ENCODE measurements at regions not wholly inside any gene's neighbourhood (a gene's known extent, or its start where the extent isn't known, plus 50 kb on each side); places are given as distances from the start of the nearest gene placed in this dataset.

DNA sequence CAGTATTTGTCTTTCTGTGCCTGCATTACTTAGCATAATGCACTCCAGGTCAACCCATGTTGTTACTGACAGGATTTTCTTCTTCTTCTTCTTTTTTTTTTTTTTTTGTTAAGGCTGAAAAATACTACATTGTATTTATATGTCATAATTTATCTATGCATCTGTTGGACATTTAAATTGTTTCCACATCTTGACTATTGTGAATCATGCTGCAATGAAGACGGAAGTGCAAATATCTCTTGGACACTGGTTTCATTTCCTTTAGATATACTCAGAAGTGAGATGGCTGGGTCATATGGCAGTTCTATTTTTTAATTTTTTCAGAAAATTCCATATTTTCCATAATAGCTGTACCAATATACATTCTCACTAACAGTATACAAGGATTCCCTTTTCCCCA lies 272.7 kb upstream of the PMFBP1 start:
- no peak for DNase-seq

DNA sequence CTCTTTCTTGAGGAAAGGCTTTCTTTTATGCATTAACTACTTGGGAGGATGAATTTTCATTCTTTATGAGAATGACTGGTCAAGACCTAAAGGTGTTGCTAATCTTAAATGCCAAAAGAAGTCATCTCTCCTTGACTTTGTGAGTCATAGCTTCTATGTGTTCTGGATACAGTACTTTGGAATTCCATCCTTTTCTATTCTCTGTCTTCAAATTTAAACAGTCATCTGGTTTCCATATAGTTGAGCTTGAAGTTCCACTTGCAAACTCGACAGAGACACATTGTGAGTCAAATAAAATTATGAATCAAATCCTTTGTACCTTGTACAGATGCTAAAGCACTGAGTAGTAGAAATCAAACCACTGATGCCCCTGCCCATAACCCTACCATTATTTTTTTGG lies 271.9 kb upstream of the PMFBP1 start:
- no peak for DNase-seq

DNA sequence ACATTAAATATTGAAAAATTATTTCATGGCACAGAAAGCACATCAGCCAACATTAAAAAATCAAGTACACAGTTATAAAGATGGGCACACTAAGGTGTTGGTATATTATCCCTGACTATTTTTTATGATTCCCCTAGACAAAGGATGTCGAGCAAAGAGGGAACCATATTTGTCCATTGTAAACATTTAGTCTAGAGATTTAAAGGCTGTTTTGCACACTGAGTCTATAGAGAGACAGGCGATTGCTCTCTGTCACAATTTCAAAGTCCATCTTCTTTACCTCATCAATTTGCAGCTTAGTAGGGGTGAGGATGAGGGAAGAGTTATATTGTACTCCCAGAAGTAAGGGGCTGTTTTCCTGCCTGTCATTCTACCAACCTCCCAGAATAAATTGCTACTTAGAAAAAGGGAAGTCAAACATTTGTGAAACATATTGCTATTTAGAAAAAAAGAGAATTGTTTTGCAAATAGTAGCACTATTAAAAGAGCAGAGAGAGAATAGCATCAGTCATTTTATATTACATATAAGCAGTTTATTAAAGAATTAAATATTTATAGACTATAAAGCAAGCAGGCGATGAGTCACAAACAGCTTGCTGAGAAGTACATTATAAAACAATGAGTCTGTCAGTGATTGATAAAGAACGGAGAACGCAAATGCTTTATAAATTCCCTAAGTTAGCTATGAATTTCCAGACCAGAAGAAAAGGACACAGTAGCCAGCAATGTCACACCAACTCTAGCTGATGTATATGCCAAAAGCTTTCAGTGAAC lies 270.6 kb upstream of the PMFBP1 start:
- DNase-seq = no peak

DNA sequence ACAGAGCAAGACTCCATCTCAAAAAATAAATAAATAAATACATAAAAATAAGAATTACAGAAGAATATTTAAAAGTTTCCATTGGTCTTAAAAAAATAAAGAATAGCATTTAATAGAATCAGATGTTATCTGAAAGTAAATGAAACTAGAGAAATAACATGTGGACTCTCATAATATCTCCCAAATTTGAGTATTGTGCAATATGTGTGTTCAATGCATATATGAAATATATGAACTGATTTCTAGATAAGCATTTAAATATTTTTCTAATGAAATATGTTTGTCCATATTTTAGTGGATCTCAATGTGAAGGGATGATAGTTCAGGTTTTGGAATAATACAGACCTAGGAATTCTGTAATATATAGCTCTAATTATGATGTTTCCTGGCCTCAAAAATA lies 265.9 kb upstream of the PMFBP1 start:
- DNase-seq = no peak

DNA sequence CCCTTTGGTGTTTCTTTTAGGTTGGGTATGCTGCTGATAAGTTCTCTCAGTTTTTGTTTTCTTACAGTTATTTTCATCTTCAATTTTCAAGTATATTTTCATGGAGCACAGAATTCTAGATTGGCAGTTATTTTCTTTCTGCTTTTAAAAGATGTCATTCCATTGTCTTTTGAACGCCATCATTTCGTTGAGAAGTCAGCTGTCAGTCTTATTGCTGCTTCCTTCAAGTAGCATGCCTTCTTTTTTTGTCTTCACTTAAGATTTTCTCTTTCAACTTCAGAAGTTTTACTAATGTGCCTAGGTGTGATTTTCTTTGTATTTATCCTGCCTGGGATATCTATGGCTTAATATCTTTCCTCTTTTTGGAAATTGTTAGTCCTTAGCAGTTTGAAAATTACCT lies 262.2 kb upstream of the PMFBP1 start:
- no peak for DNase-seq

DNA sequence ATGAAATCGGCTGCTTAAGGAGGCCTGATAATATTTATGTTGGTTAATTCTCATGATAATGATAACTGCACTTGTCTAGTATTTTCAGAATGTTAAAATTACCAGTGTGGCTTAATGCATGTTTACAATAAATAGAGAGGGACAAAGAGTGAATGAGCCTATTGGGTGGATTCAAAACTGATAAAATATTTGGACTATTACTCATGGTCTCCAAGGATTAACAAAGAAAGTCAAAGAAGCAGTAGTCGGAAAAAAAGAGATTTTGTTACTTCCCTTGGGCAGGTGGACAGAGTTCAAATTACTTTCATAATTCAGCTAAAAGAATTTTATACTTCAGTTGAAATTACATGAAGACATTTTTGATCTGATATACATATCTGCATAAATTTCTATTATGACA lies 258.2 kb upstream of the PMFBP1 start:
- no peak for DNase-seq

DNA sequence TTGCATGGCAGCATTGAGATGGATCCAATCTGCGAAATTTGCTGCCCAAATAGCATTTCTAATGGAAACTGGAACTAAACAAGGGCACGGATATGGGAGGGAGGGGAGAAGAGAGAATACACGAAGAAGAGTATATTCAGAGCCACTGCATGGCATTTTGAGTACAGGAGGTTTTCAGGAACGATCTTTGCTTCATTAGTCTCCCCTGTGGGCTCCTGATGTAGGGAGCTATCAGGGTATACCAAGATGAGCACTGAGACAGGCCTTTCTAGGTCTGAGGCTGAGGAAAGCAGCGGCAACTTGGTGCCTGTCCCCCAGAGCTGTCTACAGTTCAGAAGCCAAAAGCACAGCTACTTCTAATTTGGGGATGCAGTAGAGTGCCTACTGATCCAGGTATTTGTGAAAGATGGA lies 257.7 kb upstream of the PMFBP1 start:
- DNase-seq = no peak

DNA sequence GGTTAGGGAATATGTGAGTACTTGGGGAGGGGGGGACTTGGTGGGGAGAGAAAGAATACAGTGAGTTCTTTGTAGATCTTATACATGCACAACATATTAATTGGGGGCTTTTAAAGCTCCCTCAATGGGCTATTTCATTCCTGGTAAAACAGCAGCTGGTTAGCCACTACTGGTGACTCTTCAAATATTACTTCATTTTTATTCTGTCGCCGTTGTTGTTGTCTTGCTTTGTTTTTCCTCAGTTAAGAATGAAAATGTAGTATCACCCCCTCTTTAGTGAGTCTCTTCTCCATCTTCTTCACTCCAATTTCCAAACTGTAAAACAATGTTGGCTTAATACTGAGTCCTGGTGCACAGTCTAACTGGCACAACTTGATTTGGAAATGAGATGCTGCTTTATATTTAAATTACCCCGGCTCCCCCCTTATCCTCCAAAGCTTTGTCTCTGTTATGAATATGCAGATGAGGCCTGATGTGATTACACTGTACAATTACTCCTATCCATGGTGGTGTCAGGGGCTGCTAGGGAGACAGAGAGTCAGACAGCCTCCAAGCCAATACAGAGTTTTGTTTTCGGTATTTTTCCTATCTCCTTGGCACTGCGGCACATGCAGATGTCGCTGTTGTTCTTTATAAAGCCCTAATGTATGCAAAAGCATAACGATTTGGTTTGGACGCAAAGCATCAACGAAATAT lies 256.9 kb upstream of the PMFBP1 start:
- DNase-seq = no peak

DNA sequence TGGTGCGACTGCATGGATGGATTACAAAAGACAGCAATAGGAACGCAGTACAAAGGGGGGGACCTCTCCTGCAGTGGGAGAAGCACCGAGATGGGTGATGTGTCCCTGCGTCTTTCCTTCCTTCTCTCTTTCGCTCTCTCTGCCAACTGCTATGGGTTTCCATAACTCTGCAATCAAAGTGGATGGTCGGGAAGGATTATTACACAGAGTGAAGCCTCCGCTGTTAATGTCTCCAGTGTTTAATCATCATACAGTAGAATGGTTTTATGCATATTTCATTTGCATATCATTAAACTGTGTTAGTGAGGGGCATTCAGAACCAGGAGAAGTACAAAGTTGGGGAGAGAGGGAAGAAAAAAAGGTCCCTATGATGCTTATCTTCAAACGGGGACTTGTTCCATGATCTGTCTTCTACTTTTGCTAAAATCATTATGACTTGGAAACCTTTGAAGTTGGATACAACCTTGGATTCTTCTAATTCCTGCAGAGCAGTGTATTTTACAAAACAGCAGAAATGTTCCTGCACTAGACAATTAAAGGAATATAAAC lies 255.9 kb upstream of the PMFBP1 start:
- DNase-seq = no peak

DNA sequence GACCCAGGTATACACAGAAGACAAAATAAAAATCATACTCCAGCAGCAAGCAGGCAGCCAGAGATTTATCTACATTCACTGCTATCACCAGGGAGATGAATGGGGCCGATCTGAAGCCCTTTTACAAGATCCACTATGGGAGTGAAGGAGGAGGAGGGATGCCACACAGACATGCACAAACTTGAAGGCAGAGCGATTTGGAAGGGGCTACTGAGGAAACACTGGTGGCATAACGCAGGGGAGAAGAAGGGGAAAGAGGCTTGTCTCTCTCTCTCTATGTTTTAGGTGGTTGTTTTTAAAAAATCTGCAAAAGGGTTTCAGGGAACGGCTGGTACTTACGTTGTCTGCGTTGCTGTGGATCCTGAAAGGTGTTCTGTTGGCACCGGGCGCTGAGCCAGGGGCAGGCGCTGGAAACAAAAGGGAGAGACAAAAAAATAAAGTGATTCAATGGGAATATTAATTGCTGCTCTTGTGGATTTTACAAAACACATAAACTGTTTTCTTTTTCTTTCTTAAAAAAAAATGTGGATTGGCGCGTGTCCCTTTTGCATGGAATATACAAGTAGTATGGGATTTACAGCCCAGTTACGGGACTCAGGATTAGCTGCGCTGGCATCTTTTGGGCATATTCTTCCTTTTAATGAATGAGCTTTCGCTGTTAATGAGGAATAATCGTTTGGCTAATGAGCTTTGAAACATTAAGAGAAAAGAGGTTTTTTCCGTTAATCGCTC lies 255.3 kb upstream of the PMFBP1 start:
- no peak for DNase-seq

DNA sequence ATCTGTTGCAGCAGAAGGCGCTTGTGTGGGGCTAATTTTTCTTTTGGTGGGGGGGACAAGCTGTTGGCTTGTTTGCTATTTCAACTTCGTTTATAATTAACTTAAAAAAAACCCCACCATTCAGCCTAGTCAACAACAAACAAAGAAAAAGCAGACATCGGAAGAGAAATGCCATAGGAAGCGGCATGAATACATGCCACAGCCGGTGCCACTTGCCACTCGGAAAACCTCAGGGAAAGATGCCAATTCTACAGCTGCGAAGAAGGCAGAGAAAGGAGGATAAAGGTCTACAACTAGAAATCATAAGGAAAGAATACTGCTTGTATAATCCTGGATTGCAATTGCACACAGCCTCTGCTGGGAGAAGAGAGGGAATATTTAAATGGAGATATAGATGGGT lies 254.4 kb upstream of the PMFBP1 start:
- no peak for DNase-seq

DNA sequence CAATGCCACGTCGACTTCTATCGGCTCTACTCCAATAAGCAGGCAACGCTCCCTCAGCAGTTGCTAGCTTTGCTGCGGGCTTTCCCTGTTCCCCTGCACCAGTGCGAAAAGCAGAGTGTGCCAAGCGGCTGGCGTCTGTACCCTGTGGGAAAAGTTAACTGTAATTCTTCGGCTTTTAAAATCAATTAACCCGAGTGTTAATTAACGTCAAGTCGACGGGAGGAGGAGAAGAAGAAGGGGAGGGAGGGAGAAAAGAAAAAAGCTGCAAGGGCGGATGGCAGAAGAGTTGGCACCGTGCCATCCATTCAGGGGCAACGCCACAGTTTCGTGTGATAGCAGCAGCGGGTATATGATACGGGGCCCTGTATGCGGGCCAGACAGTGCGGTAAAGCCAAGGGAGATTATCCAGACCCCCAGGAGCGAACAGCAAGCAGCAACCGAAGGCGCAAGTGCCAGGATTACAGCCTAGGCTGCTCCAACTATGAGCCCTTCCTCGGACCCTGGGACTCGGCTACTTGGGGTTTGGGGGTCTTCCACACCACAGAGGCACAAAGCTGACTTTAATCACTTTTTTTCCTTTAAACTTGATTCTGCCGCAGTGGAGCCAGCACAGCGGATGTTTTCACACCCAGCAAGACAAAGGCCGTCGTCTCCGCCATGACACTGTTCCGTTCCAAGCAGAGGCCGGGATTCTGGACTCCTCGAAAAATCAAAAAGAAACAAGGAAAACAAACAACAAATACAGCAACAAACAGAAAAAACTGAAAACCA lies 253.8 kb upstream of the PMFBP1 start:
- DNase-seq = peak; percentile 84

DNA sequence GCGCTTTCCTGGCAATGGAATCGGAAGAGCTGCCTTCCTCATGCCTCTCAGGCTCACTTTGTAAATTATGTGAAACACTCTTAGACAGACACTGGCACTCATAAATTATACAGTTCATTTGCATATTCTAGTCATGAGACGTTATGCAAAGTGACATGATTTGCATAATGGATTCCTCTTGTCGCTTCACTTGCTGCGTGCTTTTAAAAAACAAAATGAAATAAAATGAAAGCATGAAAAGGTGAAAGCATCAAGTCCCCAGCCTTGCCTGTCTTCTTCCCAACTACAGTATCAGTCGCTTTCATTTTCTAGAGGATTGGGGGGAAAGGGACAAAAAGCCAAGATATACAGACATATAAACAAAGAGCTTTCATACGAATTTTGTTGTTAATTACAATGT lies 252.8 kb upstream of the PMFBP1 start:
- no peak for DNase-seq

DNA sequence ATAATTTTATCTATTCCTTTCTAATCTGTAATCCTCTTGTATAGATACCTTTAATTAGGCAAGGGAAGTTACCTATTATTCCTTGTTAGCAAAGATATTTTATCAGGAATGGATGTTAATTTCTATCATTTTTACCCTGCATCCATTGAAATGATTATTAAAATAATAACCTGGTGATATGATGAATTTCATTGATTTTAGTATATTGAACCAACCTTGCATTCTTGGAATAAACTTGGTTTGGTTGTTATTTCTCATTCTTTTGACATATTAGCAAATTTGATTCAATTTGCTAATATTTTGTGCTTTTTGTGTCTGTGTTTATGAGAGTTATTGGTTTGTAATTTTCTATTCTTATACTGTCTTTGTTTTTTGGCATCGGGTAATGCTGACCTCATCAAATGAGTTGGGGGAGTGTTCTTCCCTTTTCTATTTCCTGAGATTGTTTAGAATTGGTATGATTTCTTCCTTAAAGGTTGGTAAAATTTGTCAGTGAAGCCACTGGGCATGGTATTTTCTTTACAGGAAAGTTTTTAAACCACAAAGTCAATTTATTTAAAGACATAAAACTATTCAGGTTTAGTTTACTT lies 250.4 kb upstream of the PMFBP1 start:
- DNase-seq = no peak

DNA sequence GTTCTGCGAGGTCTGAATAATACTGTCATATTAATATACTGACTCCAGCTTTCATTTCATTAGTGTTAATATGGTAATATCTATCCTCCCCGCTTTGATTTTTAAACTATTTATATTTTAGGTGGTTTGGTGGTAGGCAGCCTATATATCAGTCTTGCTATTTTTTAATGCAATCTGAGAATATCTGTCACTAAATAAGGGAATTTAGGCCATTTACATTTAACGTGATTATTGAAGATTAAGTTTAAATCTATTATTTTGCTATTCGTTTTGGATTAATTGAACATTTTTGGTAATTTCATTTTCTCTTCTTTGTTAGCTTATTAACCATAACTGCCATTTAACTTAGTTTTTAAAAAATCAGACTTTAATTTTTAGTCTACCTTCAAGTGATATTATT lies 247.7 kb upstream of the PMFBP1 start:
- DNase-seq = no peak

DNA sequence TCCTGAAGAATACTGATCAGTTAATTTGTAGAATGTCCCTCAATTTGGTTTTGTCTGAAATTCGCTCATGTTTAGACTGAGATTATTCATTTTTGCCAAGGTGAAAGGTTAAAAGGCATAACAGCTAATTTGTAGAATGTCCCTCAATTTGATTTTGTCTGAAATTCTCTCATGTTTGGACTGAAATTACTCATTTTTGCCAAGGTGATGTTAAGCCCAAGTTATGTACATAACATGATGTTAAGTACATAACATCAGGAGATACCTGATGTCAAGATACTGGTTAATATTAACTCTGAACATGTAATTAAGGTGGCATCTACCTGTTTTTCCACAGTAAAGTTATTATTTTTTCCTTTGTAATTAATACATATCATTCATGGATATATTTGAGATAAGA lies 243.4 kb upstream of the PMFBP1 start:
- DNase-seq = no peak

DNA sequence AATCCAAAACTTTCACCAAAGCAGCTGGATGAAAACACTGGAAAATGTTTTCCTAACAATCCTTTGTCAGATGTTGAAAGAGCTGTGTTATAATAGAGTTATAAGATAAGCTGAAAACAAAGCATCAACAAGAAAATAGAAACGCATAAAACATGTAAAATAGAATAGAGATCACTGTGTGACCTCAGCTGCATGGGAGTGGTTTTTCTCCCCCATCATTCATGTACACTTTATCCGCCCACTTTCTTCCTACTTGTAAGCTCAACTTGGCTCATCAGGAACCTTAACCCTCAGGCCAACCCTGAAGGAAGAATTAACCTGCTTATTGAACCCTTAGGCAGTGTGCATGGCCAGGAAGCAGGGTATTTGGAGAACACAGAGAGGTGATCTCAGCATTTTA lies 238.5 kb upstream of the PMFBP1 start:
- DNase-seq = no peak

DNA sequence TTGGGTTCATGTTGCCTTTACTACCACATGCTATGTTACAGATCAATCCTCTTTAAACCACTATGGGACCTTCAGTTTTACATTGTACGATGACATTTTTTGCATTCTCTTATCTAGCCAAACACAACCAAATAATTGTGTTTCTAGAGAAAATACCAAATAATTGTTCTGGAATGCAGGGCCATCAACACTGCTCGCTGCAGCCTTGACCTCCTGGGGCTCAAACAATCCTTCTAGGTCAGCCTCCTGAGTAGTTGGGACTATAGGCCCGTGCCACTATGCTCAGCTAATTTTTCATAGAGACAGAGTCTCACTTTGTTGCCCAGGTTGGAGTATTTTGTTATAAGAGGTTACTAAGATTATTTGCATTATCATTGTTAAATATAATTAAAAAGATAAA lies 237.5 kb upstream of the PMFBP1 start:
- no peak for DNase-seq

DNA sequence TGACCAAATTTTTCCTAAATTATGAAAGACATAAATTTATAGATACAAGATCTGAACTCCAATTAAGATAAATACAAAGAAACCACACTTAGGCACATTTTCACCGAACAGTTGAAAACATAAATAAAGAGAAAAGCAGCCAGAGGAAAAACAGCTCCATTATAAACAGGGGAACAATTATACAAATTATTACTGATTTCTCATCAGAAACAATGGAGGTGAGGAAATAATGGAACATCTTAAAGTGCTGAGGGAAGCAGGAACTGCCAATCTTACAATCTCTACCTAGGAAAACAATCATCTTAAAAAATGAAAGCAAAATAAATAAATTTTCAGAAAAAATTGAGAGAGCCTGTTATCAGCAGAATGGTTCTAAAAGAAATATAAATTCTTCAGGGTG lies 234.4 kb upstream of the PMFBP1 start:
- DNase-seq = no peak

DNA sequence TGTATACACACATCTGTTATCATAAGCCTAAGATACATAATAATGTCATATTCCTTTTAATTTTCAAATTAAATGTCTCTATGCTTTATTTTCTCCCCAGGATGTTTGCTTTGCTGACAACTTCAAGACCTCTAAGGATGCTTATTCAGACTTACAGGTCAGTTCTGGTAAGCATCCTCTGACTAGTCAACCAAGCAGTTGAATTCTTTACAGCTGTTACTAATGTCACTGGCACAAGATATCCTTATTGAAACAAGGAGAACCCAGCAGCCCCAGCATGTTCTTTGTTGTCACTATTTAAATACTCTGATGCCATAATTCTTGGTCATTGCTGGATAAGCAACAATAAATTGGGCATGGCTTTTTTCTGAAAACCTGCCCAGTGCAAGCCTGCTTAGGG lies 232.3 kb upstream of the PMFBP1 start:
- no peak for DNase-seq

DNA sequence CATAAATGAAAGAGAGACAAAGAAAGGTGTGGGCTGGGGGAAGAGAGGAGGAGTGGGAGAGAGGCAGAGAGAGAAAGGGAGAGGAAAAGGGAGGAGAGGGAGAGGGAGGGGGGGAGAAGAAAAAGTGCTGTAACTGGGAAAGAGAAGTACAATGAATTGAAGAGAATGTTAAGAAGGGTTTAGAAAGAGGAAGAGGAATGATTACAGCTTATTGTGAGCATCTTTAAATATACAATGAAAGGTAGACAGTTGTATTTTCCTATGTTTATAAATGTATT lies 229.1 kb upstream of the PMFBP1 start:
- no peak for DNase-seq

DNA sequence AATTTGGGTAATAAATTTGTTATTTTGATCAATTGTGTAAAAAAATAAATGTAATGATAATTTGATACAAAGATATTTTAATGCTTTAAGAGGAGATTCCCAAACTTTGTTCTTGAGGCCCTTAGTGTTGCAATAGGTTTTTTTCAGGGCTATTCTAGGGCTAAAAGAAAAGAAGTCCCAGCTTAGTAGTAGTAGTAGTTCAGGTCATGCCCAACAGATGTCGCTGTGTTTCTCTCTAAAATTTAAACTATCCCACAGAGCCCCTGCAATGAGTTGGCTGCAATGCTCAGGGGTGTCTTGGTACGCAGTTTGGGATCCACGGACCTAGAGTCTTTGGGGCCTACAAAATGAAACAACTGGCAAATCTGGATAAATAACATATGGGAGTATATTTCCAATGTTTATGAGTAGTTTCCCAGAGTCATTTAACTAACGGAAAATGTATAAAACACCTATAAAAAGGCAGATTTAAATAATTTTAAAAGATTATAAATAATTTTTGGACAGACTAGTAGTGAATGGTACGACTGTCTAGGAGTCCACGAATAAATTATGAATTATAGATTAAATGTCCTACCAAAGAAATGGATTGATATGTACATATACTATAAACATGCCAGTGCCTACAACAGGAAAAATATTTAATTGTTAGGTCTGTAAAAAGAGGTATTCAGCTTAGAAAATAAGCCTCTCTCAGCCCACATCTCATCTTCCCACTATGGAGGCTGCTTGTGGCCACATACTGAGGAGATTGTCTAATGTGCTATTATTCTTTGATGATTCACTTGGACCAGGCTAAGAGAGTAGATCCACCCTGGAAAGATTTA lies 228.5 kb upstream of the PMFBP1 start:
- DNase-seq = peak; percentile 32

Data from DMS 273 treated with DMSO at 0.1 percent for 48 hours (cell line).